GM12873 (cell line): ENCODE measurements at regions not wholly inside any gene's neighbourhood (a gene's known extent, or its start where the extent isn't known, plus 50 kb on each side); places are given as distances from the start of the nearest gene placed in this dataset.

Experiments
- CTCF ChIP-seq: IDR thresholded peaks from 2 replicates; pipeline ENCODE4 v1.5.1; 2012; ENCODE audit warnings: low read depth, mild to moderate bottlenecking, moderate library complexity, low read length, control low read depth; ENCODE audit not compliant: insufficient read depth; ENCODE audit errors: missing control alignments

GRCh38 chr6:155894758-155895157 lies 439.1 kb upstream of the NOX3 start:
- TF ChIP-seq CTCF: no peak

GRCh38 chr6:155894262-155894661 lies 438.6 kb upstream of the NOX3 start:
- TF ChIP-seq CTCF: no peak

GRCh38 chr6:155890409-155890808 lies 434.8 kb upstream of the NOX3 start:
- TF ChIP-seq CTCF: no peak

GRCh38 chr6:155889410-155889809 lies 433.8 kb upstream of the NOX3 start:
- no peak for TF ChIP-seq CTCF

GRCh38 chr6:155887421-155887820 lies 431.8 kb upstream of the NOX3 start:
- no peak for TF ChIP-seq CTCF

GRCh38 chr6:155883741-155884140 lies 428.1 kb upstream of the NOX3 start:
- TF ChIP-seq CTCF: no peak

GRCh38 chr6:155883334-155883731 lies 427.7 kb upstream of the NOX3 start:
- no peak for TF ChIP-seq CTCF
